Calu3 (cell line): ENCODE measurements at regions not wholly inside any gene's neighbourhood (a gene's known extent, or its start where the extent isn't known, plus 50 kb on each side); places are given as distances from the start of the nearest gene placed in this dataset.

Experiments used
- BruUV-seq: library from RNA; stranded (reverse); fragments of 400-500 nt; replicated peaks from 2 replicates; lab custom pipeline; 2021; lab: Mats Ljungman, UMichigan
- CTCF ChIA-PET: fragments of 300-600 bp; sonication (Branson Sonifier 250); formaldehyde crosslinking; loops from one replicate; lab custom pipeline; 2022; ENCODE audit warnings: antibody characterized with exemption; lab: Charles Lee
- DNase-seq: peaks from one replicate; pipeline ENCODE4 v3.0.0; 2022
- H3K27ac Mint-ChIP-seq: one replicate; pipeline ENCODE4 v1.8.0; 2022; ENCODE audit warnings: mixed read lengths; ENCODE audit not compliant: unreplicated experiment
- H3K27me3 Mint-ChIP-seq: one replicate; pipeline ENCODE4 v1.8.0; 2022; ENCODE audit warnings: mixed read lengths; ENCODE audit not compliant: unreplicated experiment
- H3K36me3 Mint-ChIP-seq: one replicate; pipeline ENCODE4 v1.8.0; 2022; ENCODE audit warnings: mild to moderate bottlenecking, moderate library complexity, mixed read lengths; ENCODE audit not compliant: insufficient read depth, unreplicated experiment
- H3K4me1 Mint-ChIP-seq: one replicate; pipeline ENCODE4 v1.8.0; 2022; ENCODE audit warnings: mild to moderate bottlenecking, low read depth, mixed read lengths; ENCODE audit not compliant: unreplicated experiment
- H3K4me3 Mint-ChIP-seq: one replicate; pipeline ENCODE4 v1.8.0; 2022; ENCODE audit warnings: mild to moderate bottlenecking, low read depth, moderate library complexity, mixed read lengths; ENCODE audit not compliant: unreplicated experiment
- H3K9me3 Mint-ChIP-seq: one replicate; pipeline ENCODE4 v1.8.0; 2022; ENCODE audit warnings: low read depth, mixed read lengths; ENCODE audit not compliant: unreplicated experiment
- intact Hi-C: fragments of 100-400 bp; cut with micrococcal nuclease; formaldehyde crosslinking; loops from one replicate; pipeline ENCODE4 v1.10.0; 2022; ENCODE audit not compliant: unreplicated experiment
- TF ChIP-seq, protein P1 (sequence below): fragments of 200-600 bp; IDR thresholded peaks from one replicate; pipeline ENCODE4 v1.8.0; 2022; ENCODE audit warnings: antibody characterized with exemption; ENCODE audit not compliant: unreplicated experiment

DNA sequence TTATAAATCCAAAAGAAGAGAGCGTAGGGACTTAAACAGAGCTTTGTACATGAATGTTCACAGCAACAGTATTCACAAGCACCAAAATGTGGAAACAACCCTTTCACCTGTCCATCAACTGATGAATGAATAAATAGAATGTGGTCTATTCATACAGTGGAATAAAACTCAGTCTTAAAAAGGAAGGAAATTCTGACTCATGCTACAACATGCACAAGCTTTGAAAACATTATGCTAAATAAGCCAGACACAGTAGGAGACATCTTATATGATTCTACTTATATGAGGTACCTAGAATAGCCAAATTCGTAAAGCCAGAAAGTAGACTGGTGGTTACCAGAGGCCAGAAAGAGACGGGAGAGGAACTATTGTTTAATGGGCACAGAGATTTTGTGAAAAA is 74.3 kb downstream of the SHANK2 start:
- H3K27ac Mint-ChIP-seq = no peak overlapping the region
- no peak overlapping the region for H3K4me3 Mint-ChIP-seq
- H3K27me3 Mint-ChIP-seq = no peaks in the 10 kb centered on the region
- H3K36me3 Mint-ChIP-seq = peaks cover 9% of the 10 kb centered on the region
- CTCF ChIA-PET = no interaction called here
- no TSS peak for BruUV-seq
- H3K4me1 Mint-ChIP-seq = peaks cover 23% of the 10 kb centered on the region
- TF ChIP-seq, protein P1, sequence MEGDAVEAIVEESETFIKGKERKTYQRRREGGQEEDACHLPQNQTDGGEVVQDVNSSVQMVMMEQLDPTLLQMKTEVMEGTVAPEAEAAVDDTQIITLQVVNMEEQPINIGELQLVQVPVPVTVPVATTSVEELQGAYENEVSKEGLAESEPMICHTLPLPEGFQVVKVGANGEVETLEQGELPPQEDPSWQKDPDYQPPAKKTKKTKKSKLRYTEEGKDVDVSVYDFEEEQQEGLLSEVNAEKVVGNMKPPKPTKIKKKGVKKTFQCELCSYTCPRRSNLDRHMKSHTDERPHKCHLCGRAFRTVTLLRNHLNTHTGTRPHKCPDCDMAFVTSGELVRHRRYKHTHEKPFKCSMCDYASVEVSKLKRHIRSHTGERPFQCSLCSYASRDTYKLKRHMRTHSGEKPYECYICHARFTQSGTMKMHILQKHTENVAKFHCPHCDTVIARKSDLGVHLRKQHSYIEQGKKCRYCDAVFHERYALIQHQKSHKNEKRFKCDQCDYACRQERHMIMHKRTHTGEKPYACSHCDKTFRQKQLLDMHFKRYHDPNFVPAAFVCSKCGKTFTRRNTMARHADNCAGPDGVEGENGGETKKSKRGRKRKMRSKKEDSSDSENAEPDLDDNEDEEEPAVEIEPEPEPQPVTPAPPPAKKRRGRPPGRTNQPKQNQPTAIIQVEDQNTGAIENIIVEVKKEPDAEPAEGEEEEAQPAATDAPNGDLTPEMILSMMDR = no peak
- H3K9me3 Mint-ChIP-seq = peaks cover 14% of the 10 kb centered on the region
- intact Hi-C loops = no loop called here
- no peak for DNase-seq

DNA sequence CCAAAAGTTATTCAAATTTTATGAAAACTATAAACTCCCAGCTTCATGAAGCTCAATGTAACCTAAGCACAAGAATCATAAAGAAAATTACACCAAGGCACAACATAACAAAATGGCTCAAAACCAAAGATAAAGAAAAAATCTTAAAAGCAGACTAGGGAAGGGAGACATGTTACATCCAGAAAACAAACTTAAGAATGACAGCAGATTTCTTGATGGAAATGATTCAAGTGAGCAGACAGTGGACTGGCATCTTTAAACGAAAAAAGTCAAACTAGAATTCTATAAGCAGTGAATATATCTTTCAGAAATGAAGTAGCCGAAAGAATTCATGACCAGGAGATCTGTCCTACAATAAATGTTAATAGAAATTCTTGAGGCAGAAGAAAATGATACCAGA is 75.6 kb downstream of the SHANK2 start:
- intact Hi-C loops = no loop called here
- TF ChIP-seq, protein P1 = no peak
- H3K9me3 Mint-ChIP-seq = peaks cover 14% of the 10 kb centered on the region
- BruUV-seq = no TSS peak
- no peak overlapping the region for H3K4me3 Mint-ChIP-seq
- peaks cover 23% of the 10 kb centered on the region for H3K4me1 Mint-ChIP-seq
- no peaks in the 10 kb centered on the region for H3K27me3 Mint-ChIP-seq
- no peak for DNase-seq
- H3K27ac Mint-ChIP-seq = no peak overlapping the region
- CTCF ChIA-PET = no interaction called here
- peaks cover 9% of the 10 kb centered on the region for H3K36me3 Mint-ChIP-seq

DNA sequence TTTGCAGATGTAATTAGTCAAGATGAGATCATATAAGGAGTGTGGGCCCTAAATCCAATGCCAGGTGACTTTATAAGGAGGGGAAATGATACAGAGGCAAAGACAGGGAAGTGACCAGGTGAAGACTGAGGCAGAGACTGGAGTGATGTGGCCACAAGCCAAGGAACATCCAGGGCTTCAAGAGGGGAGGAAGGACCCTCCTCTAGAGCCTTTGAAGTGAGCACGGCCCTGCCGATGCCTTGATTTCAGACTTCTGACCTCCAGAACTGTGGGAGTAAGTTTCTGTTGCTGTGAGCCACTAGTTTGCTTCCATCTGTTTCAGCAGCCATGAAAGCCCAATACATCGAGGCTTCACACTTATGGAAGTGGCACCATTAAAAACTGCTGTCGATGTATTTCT is 78.7 kb downstream of the SHANK2 start:
- BruUV-seq = no TSS peak
- peaks cover 5% of the 10 kb centered on the region for H3K36me3 Mint-ChIP-seq
- H3K9me3 Mint-ChIP-seq = peaks cover 14% of the 10 kb centered on the region
- no peaks in the 10 kb centered on the region for H3K4me1 Mint-ChIP-seq
- H3K27ac Mint-ChIP-seq = peak overlapping the region; percentile 70
- CTCF ChIA-PET = no interaction called here
- DNase-seq = no peak
- TF ChIP-seq, protein P1 = no peak
- intact Hi-C loops = no loop called here
- no peaks in the 10 kb centered on the region for H3K27me3 Mint-ChIP-seq
- H3K4me3 Mint-ChIP-seq = no peak overlapping the region

DNA sequence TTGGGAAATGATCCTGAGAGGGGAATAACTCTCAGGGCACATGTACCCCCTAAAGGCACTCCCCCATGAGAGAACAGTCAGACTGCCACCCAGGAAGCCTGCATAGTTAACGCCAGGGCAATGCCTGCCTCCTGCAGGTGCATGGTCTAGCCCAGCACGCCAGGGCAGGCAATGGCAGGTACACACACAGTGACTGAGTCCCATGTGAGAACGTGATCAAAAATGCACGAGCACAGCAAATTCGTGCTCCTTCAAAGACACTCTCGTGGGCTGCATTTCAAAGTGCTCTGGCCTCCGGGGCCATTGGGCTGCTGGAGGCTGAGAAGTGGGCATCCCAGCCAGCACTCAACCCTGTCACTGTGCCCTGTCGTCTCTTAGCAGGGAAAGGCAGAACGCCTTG is 79.7 kb downstream of the SHANK2 start:
- no peak for DNase-seq
- no TSS peak for BruUV-seq
- TF ChIP-seq, protein P1 = no peak
- H3K9me3 Mint-ChIP-seq = peaks cover 12% of the 10 kb centered on the region
- H3K27me3 Mint-ChIP-seq = no peaks in the 10 kb centered on the region
- intact Hi-C loops = no loop called here
- CTCF ChIA-PET = no interaction called here
- H3K4me1 Mint-ChIP-seq = no peaks in the 10 kb centered on the region
- no peak overlapping the region for H3K27ac Mint-ChIP-seq
- H3K36me3 Mint-ChIP-seq = peaks cover 5% of the 10 kb centered on the region
- H3K4me3 Mint-ChIP-seq = no peak overlapping the region
